ENCODE measurements at regions not wholly inside any gene's neighbourhood (a gene's known extent, or its start where the extent isn't known, plus 50 kb on each side); places are given as distances from the start of the nearest gene placed in this dataset.
"Not testable (repeated sequence)": the region's sequence is repeated elsewhere in the genome, so short reads cannot be mapped to it uniquely, and the experiment has no call there.

GRCh38 chrX:73943693-73944562 is 91.4 kb upstream of the XIST start:
- DNase-seq (ENCODE audit: low spot score), result peak; percentile 82

DNA sequence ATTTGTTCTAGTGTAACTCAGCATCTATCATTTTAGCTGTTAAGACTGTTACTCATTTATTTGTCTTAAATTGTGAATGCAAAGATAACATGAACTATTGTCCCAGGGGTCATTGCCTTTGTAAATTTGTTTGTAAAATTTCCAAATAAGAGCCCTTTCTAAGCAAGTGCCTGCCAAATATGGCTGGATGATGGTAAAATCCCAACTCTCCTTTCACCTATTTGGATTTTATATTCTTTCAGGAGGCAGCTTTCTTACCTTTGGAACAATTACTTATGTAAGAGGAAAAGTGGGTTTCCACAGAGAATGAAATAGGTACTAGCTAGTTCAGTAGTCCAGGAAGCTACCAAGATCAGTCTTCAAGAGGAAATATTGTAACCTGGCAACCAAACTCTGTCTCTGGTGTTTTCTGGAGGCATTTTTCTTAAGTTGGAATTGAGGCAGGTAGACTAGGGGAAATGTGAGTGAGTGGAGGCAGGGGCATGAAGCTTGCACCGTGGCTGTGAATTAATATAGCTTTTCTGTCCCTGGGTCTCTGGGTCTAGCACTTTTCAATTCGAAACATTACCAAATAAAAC is 88.5 kb upstream of the XIST start:
- no peak for DNase-seq (ENCODE audit: low spot score)

DNA sequence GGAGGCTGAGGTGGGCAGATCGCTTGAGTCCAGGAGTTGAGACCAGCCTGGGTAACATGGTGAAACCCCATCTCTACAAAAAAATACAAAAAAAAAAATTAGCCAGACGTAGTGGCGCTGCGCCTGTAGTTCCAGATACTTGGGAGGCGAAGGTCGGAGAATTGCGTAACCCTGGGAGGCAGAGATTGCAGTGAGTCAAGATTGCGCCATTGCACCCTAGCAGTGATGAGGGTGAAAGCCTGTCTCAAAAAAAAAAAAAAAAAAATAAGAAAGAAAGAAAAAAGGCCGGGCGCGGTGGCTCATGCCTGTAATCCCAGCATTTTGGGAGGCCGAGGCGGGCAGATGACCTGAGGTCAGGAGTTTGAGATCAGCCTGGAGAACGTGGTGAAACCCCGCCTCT is 85.3 kb upstream of the XIST start:
- DNase-seq (ENCODE audit: low spot score), result not testable (repeated sequence)

DNA sequence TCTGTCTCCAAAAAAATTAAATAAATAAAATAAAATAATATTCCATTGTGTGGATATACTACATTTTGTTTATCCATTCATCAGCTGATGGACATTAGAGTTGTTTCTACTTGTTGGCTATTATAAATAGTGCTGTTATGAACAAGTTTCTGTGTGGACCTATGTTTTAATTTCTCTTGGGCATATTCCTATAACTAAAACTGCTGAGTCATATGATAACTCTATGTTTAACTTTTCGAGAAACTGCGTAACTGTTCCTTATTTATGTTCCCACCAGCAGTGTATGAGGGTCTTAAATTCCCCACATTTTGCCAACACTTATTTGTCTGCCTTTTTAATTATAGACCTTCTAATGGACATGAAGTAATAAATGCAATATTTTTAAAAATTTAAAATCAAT is 80.0 kb upstream of the XIST start:
- no peak for DNase-seq (ENCODE audit: low spot score)

DNA sequence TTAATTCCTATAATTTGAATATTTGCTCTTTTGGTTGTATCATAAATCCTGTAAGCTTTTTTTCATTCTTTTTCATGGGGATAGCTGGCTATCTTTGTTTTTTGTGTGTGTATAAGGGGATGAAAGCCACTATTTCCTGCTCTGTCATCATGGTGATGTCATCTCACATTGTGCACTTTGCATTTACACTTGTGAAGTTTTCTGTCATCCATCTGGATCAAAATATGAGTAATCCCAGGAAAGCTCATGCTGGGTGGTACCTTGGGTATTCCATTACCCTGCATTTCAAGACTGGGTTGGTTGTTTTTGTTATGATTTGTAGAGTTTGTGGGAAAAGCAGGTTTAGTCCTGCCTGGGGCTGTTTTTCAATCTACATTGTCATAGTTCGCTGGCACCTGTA is 77.8 kb upstream of the XIST start:
- no peak for DNase-seq (ENCODE audit: low spot score)

GRCh38 chrX:73922856-73923455 is 70.4 kb upstream of the XIST start:
- no peak for DNase-seq (ENCODE audit: low spot score)

DNA sequence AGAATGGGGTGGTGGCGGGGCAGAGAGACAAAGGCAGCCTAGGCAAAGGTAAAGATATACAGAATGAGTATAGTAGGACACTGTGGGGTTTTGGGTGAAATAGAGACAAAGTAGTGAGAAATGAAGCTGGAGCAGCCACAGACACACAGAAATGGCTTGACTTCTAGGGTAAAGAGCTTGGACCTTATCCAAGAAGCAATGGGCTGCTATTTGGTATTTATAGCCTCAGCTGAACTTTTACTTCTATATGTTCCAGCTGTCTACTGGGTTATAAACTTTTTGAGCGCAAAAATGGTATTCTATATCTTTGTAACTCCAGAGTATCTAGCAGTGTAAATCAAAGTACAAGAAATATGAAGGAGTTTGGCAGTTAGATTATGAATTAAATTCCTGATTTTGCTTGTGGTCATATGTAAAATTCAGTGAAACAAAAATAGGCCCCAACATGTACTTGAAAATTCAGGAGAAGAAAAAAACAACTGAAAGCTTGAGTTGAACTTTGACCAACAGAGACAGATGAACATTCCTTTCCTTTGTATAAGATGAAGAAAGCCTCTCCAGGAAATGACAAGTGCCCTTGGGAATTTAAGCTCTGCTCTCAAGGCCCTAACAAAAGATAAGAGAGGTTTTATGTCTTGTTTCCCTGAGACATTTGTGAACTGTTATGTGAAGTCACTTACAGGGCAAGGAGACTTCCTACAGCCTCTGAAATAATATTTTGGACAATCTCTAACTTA is 64.6 kb upstream of the XIST start:
- no peak for DNase-seq (ENCODE audit: low spot score)

DNA sequence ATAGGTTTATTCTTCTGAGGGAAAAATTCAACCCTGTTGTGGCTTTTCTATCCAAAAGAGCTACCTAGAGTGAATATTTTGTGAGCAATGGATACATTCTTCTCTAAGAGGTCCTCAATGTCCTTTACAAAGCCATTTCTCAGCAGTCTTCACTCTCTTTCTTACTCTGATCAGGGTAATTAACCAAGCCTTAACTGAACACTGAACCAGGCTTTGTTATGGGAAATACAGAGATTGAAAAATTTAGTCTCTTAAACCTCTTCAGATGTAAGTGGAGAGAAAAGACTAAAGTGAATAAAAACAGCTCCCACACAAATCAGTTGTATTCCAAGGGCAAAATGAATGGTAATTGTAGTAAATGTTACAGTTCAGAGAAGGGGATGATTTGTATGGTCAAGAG is 64.0 kb upstream of the XIST start:
- no peak for DNase-seq (ENCODE audit: low spot score)

- DNase-seq (ENCODE audit: low spot score), result not testable (repeated sequence)
Observed at GRCh38 chrX:73914792-73915191, 62.3 kb upstream of the XIST start.

- no peak for DNase-seq (ENCODE audit: low spot score)
Observed at GRCh38 chrX:73913580-73913979, 61.1 kb upstream of the XIST start.

- not testable (repeated sequence) for DNase-seq (ENCODE audit: low spot score)
Observed at GRCh38 chrX:73911946-73912345, 59.4 kb upstream of the XIST start.

GRCh38 chrX:73905749-73906374 is 53.3 kb upstream of the XIST start:
- DNase-seq (ENCODE audit: low spot score), result not testable (repeated sequence)

GRCh38 chrX:73903941-73904340 is 51.4 kb upstream of the XIST start:
- no peak for DNase-seq (ENCODE audit: low spot score)

All from CD4-positive, alpha-beta T cell treated with Interleukin-15 for 4 hours (primary cell).